OCI-LY7 (cell line): ENCODE measurements at regions not wholly inside any gene's neighbourhood (a gene's known extent, or its start where the extent isn't known, plus 50 kb on each side); places are given as distances from the start of the nearest gene placed in this dataset.

Experiments
- CTCF ChIP-seq: fragments of 200-600 bp; sonication (generic); conservative IDR thresholded peaks from 2 replicates; pipeline ENCODE4 v1.5.1; 2014; ENCODE audit warnings: mild to moderate bottlenecking, antibody characterized with exemption, low read length, moderate library complexity, mixed read lengths
- EZH2phosphoT487 ChIP-seq: fragments of 200-600 bp; sonication (generic); IDR thresholded peaks from 2 replicates; pipeline ENCODE4 v1.6.1; 2018; ENCODE audit warnings: low read depth, borderline replicate concordance, mild to moderate bottlenecking, mixed run types, antibody characterized with exemption, low read length, moderate library complexity, mixed read lengths

- TF ChIP-seq CTCF (no peak), EZH2phosphoT487 (no peak)
These were observed 272.1 kb upstream of the IZUMO3 start for GRCh38 chr9:24817756-24818155.
